ENCODE measurements at regions not wholly inside any gene's neighbourhood (a gene's known extent, or its start where the extent isn't known, plus 50 kb on each side); places are given as distances from the start of the nearest gene placed in this dataset.

DNA sequence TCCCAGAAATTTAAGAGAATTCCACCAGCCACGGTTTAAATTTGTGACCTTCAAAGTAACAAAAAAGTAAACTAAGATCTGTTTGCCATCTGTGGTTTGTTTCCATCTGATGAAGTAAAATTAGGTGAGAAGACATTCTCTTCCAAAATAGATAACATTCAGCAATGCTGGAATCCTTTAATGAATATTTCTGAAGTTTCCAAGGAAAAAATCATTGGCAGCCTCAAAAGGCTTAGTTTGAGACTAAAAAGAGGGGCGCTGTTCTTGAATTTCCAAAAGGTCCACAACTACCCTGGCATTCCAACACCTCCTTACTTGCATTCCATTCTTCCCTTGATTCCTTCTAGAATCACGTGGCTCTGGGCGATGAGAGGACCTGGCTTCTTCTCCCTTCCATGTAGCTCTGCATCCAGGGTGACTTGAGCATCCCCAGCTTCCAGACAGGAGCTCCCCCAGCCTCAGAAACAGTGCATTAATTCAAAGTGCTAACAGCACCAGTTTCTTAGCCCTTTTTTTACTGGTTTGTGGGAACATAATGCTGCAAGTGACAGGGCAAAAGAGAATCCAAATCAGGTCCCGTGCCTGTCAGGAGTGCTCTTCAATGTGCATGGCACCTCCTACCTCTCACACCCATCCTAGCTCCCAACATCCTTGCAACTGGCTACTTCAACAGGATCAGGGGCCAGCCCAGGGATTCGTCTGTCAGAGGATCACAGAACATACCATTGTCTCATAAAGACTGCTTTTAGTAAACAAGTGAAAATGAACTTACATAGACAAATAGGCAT, 191.5 kb upstream of the S1PR3 start:
- DNase-seq, result no peak

DNA sequence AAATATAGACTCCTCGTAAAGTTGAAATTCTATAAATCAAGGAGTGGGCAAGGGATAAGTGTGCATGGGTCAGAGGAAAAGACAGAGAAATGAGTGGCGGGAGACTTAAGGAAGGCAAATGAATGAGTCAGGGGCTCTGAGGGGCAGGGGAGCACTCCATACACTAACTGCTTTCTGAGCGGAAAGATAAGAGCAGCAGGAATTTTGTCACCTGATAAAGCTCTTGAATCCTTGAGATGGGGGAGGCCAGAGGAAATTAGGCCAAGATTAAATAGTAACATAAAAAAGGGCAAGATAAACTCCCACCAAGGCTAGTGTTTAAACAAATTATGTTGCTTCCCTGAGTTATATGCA, 191.0 kb upstream of the S1PR3 start:
- no peak for DNase-seq

DNA sequence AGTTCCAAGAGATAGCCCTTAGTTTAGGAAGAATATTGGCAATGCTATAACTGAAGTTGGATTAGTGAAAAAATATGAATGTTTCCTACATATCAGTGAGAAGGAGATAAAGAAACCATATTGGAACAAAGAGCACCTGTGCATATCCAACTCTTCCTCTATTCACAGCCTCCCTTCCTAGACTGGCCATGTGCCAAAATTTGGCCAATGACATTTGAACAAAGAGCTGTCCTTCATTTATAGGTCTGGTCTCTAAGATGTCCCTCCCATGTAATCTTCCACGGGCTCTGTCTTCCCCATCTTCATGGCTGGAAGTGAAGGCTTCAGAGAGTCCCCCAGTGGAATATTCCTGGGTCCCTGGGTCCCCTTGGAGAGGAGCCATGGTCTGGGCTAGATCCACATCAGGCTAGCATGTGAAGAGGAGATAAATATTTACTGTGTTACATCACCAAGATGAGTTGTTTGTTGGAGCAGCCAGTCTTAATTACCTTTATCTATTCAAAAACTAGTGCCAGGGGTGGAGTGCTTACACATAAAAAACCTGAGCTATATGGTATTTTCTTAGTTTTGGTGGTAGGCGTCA, 190.0 kb upstream of the S1PR3 start:
- DNase-seq, result no peak

DNA sequence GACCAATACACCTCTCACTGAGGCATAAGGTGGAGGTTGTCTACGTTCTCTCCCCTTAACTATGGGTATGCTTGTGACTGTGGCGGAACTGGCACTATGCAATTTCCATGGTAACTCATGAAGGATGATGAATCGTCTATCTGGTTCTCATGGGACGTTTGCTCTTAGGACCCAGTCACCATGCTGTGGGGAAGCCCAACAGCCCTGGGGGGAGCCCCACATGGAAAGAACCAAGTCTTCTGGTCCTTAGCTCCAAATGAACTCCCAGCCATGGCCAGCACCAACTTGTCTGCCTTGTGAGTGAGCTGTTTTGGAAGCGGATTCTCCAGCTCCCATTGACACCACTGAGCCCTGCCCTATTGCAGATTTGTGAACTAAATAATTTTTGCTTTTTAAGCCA, 188.7 kb upstream of the S1PR3 start:
- DNase-seq, result no peak

DNA sequence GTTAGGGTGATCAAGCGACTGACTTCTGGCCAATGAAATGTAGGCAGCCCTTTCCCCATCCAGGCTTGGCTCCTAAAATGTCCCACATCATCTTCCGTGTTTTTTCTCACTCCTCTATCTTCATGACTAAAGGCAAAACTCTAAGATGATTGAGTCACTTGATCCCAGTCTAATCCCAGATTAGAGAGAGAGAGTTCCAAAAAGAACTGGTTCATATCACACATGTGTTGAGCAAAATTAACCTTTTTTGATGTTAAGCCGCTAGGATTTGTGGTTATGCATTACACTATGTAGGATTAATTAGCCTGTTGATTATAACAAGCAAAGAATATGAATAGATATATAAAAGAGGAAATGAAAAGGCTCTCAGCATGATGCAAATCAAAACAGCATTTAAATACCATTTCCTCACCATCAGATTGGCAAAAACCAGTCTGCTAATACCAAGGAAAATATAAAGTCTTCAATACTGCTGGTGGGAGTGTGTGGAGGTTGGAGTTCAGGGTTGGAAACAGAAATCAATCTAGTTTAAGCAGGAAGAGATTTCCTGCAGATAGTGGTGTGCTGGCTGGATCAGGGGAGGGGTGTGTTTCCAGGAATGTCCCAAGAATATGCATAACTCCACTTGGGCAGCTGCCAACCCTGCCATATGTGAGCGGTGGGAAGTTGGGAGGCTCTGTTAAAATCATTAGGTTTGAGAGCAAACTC, 187.6 kb upstream of the S1PR3 start:
- no peak for DNase-seq

DNA sequence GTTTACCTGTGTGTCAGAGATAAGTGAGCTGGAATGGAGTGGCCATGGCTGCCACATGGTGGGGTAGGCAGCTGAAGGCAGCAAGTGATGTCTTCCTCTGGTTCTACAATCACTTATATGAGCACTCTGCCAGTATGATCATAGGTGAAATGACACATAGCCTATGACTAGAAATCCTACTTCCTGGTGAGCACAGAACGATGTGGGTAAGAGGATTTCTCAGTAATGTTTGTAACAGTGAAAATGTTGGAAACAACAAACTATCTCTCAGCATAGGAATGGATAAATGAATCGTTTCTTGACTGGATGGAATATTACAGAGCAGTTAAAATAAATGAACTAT, 187.0 kb upstream of the S1PR3 start:
- no peak for DNase-seq

DNA sequence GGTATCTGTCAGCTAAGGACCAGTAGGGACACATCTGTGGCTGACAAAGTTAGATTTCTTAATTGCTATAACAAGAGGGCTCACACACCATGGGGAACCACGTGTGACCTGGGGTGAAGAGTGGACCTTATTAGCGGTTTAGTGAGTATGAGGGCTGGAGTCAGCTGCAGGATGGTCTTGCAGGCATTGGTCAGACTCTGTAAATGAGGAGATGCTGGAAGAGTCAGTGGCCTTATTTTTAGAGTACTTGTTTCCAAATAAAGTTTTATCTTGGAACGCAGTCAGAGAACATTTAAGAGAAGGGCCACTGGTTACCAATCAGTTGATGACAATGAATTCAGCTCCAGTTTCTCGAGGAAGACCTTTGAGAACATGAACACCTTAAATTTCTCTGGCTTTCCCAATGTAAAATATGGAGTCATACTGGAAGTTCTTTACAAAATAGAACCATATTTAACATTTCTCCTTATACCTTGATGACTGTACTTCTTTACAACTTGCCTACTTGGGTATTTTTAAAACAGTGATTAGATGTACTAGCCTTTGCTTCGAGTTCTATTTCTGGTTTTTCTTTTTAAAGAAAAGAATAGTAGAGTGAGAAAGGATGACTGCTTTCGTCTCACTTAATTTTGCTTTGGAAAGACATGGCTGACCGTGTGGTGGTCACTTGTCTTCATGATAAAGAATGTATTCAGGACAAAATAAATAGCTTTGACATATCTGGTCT, 185.9 kb upstream of the S1PR3 start:
- DNase-seq, result no peak

DNA sequence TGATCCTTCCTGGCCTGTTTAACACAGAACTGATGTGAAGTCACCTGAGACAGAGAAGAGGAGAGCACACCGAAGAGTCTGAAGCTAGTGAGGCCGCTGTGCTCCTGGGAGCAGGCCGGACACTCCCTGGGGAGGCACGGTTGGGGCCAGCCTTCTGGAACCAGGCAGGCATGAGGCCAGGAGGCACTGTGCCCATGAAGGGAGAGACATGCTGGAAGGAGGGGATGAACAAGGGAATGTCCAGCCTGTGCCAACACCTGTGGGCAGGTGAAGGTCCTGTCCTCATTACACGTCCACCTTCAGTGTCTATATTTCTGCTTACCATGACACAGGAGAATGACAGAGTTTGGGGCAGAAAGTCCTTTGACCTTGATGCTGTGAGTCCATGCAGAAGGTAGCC, 183.8 kb upstream of the S1PR3 start:
- DNase-seq, result no peak

DNA sequence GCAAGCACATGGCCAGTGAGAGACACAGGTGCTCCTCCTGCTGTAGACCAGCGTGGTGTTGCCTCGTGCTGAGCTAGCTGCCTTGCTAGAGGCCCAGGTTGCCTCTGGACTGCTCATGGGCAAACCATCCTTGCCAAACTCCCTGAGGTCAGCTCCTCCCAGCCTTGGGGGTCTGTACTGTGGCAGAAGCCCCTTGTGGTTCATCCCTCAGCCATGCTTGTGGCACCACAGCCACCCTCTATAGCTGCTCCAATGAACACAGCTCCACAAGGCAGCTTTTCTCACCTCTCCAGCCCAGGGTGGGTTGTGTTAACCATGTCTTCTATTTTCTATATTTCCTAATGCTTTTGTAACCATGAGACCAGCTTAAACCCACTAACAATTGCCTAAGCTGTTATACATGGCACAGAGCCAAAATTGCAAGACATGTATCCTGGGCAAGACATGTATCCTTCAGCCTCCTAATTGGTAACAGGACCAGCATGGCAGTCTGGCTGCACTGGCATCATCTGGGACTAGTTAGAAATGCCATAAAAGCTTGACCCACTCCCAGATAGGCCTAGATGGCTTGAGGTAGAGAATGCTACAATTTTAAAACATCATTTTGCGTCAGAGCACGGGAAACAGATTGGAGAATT, 183.1 kb upstream of the S1PR3 start:
- DNase-seq, result no peak

DNA sequence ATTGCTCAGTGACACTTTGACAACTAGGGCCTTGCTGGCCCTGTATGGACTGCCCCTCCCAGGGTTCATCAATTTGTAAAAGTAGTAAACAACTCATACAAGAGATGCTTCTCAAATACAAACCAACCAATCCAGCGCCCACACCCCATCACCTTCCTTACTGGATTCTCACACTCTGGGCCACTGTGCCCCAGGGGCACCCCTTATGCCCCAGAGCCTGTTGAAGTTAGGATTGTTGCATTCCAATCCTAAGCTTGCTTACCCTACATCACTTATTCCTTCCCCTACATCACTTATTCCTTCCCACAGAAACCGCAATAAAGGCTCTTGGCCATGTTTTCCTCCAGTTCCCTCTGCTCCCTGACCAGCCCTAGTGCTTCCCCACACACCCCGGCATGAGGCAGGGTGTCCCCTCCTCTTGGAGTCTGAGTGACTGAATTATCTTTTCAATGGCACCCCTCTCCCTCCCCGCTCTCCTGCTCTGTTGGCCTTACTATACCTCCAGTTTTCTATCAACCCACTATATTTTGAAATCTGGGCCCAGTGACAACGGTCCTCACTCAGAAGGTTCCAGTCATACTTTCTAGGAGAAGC, 182.4 kb upstream of the S1PR3 start:
- DNase-seq, result no peak

DNA sequence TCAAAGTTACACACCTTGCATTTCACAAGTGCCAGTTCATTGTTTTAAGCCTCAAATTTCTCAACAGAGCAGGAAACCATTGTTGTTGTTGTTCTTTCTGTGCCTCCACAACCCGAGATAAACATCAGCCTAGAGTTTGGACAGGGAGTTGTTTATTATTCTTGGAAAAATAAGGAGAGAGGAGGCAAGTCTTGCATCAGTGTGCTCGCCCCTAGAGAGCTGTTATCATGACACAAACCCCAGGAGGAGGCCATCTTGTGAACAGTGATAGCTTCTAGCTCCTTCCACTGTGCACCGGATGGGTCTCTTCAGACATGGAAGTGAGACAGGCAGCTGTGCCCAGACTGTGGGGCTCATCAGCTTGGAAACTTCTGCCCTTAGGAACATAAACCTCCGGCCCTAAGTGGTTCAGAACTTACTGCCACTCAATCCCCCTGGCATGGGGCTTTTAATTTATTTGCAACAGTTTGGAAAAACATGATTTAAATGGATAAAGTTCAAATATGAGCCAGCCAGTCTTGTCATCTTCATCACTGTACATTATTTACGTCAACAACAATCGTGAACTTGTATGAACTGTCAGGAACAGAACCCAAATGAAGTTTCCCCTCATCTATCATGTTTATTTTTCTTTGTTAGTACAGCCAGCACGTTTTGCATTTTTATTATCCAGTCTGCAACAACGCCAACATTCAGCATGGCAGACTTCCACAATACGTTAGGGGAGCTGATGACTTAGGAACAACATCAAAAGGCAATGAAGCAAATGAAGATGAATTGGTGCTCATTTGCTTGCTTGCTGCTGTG, 181.7 kb upstream of the S1PR3 start:
- DNase-seq, result no peak

DNA sequence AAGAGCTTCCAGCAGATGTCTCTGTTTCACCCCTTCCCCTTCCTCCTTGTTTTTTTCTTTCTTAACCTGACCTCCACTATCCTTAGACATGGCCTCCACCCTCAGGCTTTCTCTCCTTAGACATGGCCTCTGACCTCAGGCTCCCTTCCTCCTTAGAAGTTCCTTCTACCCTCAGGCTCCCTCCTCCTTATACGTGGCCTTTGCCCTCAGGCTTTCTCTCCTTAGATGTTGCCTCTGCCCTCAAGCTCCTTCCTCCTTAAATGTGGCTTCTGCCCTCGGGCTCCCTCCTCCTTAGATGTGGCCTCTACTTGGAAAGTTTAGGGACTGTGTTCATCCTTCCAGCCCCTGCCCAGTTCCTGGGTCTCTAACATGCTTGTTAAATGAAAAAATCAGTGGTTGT, 180.4 kb upstream of the S1PR3 start:
- DNase-seq, result no peak

DNA sequence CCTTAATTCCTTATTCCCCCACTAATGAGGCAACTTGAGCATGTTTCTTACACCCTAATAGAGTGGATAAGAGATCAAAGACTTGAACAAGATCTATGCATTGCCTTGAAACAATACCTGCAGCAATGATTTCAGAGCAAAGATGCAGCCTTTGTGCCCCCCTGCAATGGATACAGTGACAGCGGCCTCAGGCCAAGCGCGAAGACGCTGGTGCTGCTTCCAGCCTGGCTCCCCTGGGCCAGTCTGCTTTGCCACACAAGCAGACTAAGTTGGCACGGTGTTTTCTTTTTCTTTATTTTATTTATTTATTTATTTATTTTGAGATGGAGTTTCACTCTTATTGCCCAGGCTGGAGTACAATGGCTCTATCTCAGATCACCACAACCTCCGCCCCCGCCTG, 179.8 kb upstream of the S1PR3 start:
- DNase-seq, result no peak

DNA sequence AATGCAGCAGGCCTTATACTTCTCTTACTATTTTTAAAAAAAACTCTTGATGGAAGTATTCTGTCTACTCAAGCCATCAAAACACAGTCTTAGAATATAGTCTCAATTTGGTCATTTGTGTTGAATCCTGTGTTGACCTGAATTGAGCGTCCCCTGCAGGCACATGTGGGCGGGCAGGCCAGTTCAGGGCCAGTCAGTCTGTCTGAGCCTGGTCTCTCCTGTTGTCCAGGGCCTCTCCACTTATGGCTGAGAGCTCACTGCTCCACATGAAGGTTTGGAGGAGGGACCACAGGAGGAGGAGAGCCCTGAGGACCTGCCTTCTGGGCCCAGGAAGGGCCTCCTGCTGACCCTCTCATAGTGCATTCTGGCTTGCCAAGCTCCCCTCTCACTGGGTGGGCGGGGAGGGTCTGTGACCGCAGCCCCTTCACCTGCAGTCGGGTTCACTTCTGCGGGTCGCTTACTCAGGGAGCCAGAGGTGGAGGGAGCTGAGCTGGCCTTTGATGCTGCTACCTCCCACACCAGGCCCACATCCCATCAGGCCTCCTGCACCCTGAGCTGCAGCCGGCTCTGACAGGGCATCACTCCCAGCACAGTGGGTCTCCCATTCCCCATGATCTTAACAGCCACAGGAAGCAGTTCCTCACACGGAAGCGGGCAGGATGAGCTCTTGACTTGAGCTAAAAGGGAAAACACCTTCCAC, 178.2 kb upstream of the S1PR3 start:
- DNase-seq, result no peak

DNA sequence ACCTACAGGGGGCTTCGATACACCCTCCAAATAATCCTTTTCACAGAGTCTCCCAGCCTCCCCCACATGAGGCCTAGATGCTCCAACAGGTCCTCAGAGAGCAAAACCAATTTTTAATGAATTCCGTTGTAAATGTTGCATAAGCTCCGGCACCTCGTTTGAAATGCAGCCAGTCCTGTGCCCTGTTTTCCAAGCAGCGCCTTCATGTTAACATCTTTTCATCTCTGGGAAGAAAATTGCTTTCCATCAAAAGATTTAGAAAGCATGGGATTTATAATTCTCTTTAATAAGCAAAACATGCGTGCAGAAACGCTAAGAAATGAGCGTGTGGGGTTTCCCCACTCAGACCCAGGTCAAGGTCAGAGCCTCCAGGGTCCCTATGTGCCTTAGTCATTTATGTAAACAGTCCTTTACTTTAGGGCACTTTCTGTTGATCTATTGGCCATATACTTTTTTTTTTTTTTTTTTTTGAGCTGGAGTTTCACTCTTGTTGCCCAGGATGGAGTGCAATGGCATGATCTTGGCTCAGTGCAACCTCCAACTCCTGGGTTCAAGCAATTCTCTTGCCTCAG, 177.5 kb upstream of the S1PR3 start:
- no peak for DNase-seq

DNA sequence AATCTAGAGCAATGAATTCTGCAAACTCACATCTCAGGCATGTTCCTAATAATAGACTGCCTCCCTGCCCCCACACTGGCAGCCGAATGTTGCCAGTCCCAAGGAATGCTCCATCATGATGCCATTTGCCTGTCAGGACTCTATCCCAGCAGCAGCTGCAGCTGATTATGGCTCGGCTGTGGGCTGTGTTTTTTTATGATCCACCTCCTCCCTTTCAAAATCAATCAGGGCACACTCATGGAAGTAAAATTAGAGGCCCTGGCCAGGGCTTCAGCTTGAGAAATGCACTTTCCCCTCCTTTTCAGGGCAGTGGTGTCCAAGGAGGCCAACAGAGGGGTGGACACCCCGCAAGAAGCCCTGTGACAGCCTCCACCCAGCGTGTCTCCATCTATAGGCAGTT, 176.7 kb upstream of the S1PR3 start:
- DNase-seq, result no peak

DNA sequence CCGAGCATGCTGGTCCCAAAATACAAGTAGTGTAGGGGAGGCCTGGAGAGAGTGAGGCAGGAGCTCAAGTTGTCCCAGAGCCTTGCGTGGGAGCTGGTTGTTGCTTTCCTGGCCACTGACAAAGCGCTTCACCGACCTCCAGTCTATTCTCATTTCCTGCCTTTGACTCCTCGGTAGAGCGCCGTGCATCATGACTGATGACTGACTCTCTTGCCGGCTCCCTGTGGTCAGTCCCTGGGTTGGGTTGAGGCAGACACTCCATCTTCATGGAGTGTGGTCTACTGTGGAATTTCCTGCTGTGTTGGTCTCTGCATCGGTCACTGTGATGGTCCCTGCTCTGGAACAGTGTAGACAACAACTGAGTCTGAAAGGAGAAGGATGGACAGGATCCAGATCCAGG, 175.1 kb upstream of the S1PR3 start:
- no peak for DNase-seq

DNA sequence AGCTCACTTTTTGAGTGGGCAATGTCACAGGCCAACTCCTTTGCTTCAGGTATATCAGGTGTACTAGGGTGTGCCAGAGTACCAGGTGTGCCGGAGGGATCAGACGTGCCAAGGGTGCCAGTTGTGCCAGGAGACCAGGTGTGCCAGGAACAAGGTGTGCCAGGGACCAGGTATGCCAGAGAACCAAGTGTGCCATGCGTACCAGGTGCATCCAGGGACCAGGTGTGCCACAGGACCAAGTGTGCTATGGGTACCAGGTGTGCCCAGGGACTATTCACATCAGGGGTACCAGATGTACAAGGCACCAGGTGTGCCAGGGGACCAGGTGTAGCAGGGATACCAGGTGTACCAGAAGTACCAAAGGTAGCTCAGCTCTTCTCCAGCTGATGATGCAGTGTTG, 174.7 kb upstream of the S1PR3 start:
- no peak for DNase-seq

DNA sequence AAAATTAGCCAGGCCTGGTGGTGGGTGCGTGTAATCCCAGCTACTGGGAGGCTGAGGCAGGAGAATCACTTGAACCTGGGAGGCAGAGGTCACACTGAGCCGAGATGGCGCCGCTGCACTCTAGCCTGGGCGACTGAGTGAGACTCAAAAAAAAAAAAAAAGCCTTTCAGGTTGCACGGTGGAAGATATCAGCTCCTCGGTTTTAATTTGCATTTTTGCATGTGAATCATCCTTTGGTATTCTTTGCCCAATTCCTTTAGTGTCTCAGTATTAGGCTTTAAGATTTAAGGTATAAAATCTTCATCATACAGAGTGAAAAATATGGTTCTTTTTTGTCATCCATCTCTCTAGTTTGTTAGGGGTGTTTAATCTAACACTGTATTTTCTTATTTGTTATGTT, 173.6 kb upstream of the S1PR3 start:
- no peak for DNase-seq

DNA sequence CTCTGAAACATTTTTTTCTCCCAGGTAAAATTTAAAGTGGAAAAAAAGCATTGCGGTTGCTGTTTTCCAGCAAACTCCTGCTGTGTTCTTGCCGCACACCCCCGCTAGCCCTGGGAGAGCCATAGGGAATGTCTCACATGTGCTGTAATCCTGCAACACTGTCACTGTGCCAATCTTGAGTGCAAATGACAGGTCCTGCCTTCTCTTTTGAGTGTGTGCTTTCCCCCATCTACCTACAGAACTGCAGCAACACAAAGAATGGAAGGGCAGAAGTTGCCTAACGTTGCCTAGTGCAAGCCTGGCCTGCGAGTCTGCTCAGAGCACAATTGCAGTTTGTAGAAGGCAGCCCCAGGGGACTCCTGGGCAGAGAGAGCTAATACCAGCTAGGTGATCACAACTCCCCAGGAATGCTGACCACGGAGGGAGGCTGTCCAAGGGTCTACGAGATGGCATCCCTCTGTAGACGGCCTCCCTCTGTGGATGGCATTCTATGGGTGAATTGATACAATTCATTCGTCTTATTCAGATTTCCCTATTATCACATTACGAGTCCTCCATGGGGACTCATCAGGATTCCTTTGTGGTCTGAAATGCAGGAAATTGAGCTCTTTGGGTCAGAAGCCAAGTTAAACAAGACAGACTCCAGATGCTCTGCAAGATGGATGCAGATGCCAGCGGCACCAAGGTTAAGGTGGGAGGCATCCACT, 172.6 kb upstream of the S1PR3 start:
- DNase-seq, result no peak
